ENCODE measurements at regions not wholly inside any gene's neighbourhood (a gene's known extent, or its start where the extent isn't known, plus 50 kb on each side); places are given as distances from the start of the nearest gene placed in this dataset.

DNA sequence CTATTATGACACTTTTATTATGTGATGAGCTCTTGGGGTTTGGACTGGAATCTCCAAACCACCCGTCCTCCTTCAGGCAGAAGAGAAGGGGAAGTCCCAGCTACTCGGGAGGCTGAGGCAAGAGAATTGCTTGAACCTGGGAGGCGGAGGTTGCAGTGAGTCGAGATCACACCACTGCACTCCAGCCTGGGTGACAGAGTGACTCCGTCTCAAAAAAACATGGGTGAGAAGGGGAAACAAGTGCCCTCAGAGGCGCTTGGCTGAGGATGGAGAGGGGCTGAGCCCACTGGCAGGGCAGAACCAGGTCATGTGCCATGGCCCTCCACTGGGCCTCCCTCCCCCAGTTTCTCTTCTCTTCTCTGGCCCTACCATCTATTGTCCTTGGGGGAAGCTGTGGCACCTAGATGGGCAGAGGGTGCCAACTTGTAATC is 120.9 kb upstream of the SMURF2 start:
- no peak for TF ChIP-seq POLR2A (IDR thresholded peaks at IDR 0.05)
- TF ChIP-seq, protein P1, sequence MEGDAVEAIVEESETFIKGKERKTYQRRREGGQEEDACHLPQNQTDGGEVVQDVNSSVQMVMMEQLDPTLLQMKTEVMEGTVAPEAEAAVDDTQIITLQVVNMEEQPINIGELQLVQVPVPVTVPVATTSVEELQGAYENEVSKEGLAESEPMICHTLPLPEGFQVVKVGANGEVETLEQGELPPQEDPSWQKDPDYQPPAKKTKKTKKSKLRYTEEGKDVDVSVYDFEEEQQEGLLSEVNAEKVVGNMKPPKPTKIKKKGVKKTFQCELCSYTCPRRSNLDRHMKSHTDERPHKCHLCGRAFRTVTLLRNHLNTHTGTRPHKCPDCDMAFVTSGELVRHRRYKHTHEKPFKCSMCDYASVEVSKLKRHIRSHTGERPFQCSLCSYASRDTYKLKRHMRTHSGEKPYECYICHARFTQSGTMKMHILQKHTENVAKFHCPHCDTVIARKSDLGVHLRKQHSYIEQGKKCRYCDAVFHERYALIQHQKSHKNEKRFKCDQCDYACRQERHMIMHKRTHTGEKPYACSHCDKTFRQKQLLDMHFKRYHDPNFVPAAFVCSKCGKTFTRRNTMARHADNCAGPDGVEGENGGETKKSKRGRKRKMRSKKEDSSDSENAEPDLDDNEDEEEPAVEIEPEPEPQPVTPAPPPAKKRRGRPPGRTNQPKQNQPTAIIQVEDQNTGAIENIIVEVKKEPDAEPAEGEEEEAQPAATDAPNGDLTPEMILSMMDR (IDR thresholded peaks at IDR 0.05) = no peak
- TF ChIP-seq EP300 (IDR thresholded peaks at IDR 0.05; ENCODE audit: low read depth) = no peak
